DMS53 treated with DMSO at 0.1 percent for 48 hours (cell line): ENCODE measurements at regions not wholly inside any gene's neighbourhood (a gene's known extent, or its start where the extent isn't known, plus 50 kb on each side); places are given as distances from the start of the nearest gene placed in this dataset.

ENCODE experiments used
- DNase-seq: peaks from one replicate; lab custom pipeline; 2025; ENCODE audit not compliant: unreplicated experiment; lab: John Stamatoyannopoulos, UW

GRCh38 chr2:129779783-129780182 lies 199.7 kb upstream of the RAB6C start:
- no peak for DNase-seq

- no peak for DNase-seq
Measured at GRCh38 chr2:129780316-129781270, 198.9 kb upstream of the RAB6C start.

- no peak for DNase-seq
Measured at GRCh38 chr2:129781749-129782632, 197.5 kb upstream of the RAB6C start.

GRCh38 chr2:129782633-129782990 lies 196.9 kb upstream of the RAB6C start:
- no peak for DNase-seq

- DNase-seq = no peak
Measured at GRCh38 chr2:129784486-129784885, 195.0 kb upstream of the RAB6C start.

GRCh38 chr2:129791712-129792111 lies 187.8 kb upstream of the RAB6C start:
- DNase-seq = no peak

- no peak for DNase-seq
Measured at GRCh38 chr2:129793431-129793902, 186.0 kb upstream of the RAB6C start.

- DNase-seq = no peak
Measured at GRCh38 chr2:129794116-129794515, 185.3 kb upstream of the RAB6C start.

GRCh38 chr2:129794540-129794939 lies 184.9 kb upstream of the RAB6C start:
- no peak for DNase-seq

- no peak for DNase-seq
Measured at GRCh38 chr2:129796225-129796624, 183.2 kb upstream of the RAB6C start.

GRCh38 chr2:129796801-129797488 lies 182.5 kb upstream of the RAB6C start:
- no peak for DNase-seq

- DNase-seq = no peak
Measured at GRCh38 chr2:129797489-129798300, 181.8 kb upstream of the RAB6C start.

GRCh38 chr2:129798301-129798581 lies 181.2 kb upstream of the RAB6C start:
- DNase-seq = no peak

GRCh38 chr2:129798626-129799025 lies 180.8 kb upstream of the RAB6C start:
- DNase-seq = no peak

GRCh38 chr2:129799036-129799958 lies 180.2 kb upstream of the RAB6C start:
- no peak for DNase-seq

- DNase-seq = no peak
Measured at GRCh38 chr2:129800285-129800684, 179.2 kb upstream of the RAB6C start.

- no peak for DNase-seq
Measured at GRCh38 chr2:129800686-129801085, 178.8 kb upstream of the RAB6C start.

GRCh38 chr2:129801575-129801974 lies 177.9 kb upstream of the RAB6C start:
- DNase-seq = peak; percentile 5

GRCh38 chr2:129802290-129802689 lies 177.2 kb upstream of the RAB6C start:
- DNase-seq = no peak
